A673 (cell line): ENCODE measurements at regions not wholly inside any gene's neighbourhood (a gene's known extent, or its start where the extent isn't known, plus 50 kb on each side); places are given as distances from the start of the nearest gene placed in this dataset.

Experiments
- EZH2 ChIP-seq: fragments of 200-600 bp; sonication (generic); IDR thresholded peaks from 2 replicates; pipeline ENCODE4 v1.6.1; 2017; ENCODE audit warnings: borderline replicate concordance, low read depth, mild to moderate bottlenecking, mixed read lengths, antibody characterized with exemption, low read length; ENCODE audit not compliant: poor library complexity, severe bottlenecking
- TF ChIP-seq, protein P1 (sequence below): fragments of 300-800, 200-600 bp; sonication (generic); conservative IDR thresholded peaks from 2 replicates; pipeline ENCODE4 v1.5.1; 2017; ENCODE audit warnings: low read depth, mild to moderate bottlenecking, antibody characterized with exemption, low read length, moderate library complexity, mixed read lengths

DNA sequence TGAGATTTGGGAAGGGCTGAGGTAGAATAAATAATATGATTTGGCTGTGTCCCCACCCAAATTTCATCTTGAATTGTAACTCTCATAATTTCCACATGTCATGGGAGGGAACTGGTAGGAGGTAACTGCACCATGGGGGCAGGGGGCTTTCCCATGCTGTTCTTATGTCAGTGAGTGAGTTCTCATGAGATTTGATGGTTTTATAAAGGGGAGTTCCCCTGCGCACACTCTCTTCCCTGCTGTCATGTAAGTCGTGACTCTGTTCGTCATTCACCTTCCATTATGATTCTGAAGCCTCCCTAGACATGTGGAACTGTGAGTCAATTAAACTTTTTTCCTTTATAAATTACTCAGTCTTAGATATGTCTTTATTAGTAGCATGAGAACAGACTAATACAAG, 115.5 kb upstream of the STARD4 start:
- TF ChIP-seq, protein P1, sequence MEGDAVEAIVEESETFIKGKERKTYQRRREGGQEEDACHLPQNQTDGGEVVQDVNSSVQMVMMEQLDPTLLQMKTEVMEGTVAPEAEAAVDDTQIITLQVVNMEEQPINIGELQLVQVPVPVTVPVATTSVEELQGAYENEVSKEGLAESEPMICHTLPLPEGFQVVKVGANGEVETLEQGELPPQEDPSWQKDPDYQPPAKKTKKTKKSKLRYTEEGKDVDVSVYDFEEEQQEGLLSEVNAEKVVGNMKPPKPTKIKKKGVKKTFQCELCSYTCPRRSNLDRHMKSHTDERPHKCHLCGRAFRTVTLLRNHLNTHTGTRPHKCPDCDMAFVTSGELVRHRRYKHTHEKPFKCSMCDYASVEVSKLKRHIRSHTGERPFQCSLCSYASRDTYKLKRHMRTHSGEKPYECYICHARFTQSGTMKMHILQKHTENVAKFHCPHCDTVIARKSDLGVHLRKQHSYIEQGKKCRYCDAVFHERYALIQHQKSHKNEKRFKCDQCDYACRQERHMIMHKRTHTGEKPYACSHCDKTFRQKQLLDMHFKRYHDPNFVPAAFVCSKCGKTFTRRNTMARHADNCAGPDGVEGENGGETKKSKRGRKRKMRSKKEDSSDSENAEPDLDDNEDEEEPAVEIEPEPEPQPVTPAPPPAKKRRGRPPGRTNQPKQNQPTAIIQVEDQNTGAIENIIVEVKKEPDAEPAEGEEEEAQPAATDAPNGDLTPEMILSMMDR = no peak
- TF ChIP-seq EZH2 = no peak
